ENCODE measurements at regions not wholly inside any gene's neighbourhood (a gene's known extent, or its start where the extent isn't known, plus 50 kb on each side); places are given as distances from the start of the nearest gene placed in this dataset.

GRCh38 chr5:104128348-104128747 is 565.8 kb upstream of the NUDT12 start:
- Histone ChIP-seq H3K36me3 (ENCODE audit: control insufficient read depth in 2 of 2, extremely low read depth in 1 of 2, insufficient read depth in 1 of 2, low read length in 1 of 2) (no peaks in the 10 kb centered on the region), H3K4me3 (ENCODE audit: control insufficient read depth in 1 of 2, extremely low read depth in 1 of 2, low read length in 1 of 2) (no peak overlapping the region), H3K27me3 (replicated peaks in 1 of 2; ENCODE audit: control insufficient read depth in 2 of 2, extremely low read depth in 1 of 2, insufficient read depth in 2 of 2, low read length in 1 of 2) (no peaks in the 10 kb centered on the region), H3K4me1 (ENCODE audit: control insufficient read depth in 1 of 2, extremely low read depth in 1 of 2, insufficient read depth in 2 of 2, low read length in 2 of 2) (no peaks in the 10 kb centered on the region), H3K9me3 (no peaks in the 10 kb centered on the region), H3K27ac (ENCODE audit: low read length) (no peak overlapping the region)
- ChIA-PET POLR2A (interaction anchor here in 1 of 2 donors (1.1 kb wide), 1 partner anchor 23 kb away, joined by 3 read pairs; no protein-coding TSS in a partner anchor), CTCF (interaction anchor here in 1 of 2 donors (0.7 kb wide), 1 partner anchor 1465 kb away, joined by 6 read pairs; no protein-coding TSS in a partner anchor)
- DNase-seq: no peak
- peaks cover 12 to 30% (median 17%) of the 10 kb centered on the region in 3 donors for H3K9me3 Mint-ChIP-seq
- no peaks in the 10 kb centered on the region for H3K36me3 Mint-ChIP-seq
- no peak for ATAC-seq (replicated peaks in 1 of 4)
- no peaks in the 10 kb centered on the region for H3K4me1 Mint-ChIP-seq
- no peak overlapping the region for H3K4me3 Mint-ChIP-seq
- no CpG with 5 or more reads among the region's 5 CpGs for WGBS (ENCODE audit: insufficient coverage)
- no peak overlapping the region for H3K27ac Mint-ChIP-seq
- H3K27me3 Mint-ChIP-seq: no peaks in the 10 kb centered on the region

- Histone ChIP-seq H3K9me3 (no peaks in the 10 kb centered on the region), H3K27me3 (replicated peaks in 1 of 2; ENCODE audit: control insufficient read depth in 2 of 2, extremely low read depth in 1 of 2, insufficient read depth in 2 of 2, low read length in 1 of 2) (no peaks in the 10 kb centered on the region), H3K4me1 (ENCODE audit: control insufficient read depth in 1 of 2, extremely low read depth in 1 of 2, insufficient read depth in 2 of 2, low read length in 2 of 2) (no peaks in the 10 kb centered on the region), H3K4me3 (ENCODE audit: control insufficient read depth in 1 of 2, extremely low read depth in 1 of 2, low read length in 1 of 2) (no peak overlapping the region), H3K27ac (ENCODE audit: low read length) (no peak overlapping the region), H3K36me3 (ENCODE audit: control insufficient read depth in 2 of 2, extremely low read depth in 1 of 2, insufficient read depth in 1 of 2, low read length in 1 of 2) (no peaks in the 10 kb centered on the region)
- CTCF ChIA-PET: no interaction called here
- H3K27ac Mint-ChIP-seq: no peak overlapping the region
- no peaks in the 10 kb centered on the region for H3K27me3 Mint-ChIP-seq
- no peaks in the 10 kb centered on the region for H3K4me1 Mint-ChIP-seq
- ATAC-seq (replicated peaks in 1 of 4): no peak
- no peak for DNase-seq
- H3K36me3 Mint-ChIP-seq: no peaks in the 10 kb centered on the region
- H3K9me3 Mint-ChIP-seq: peaks cover 7 to 20% (median 11%) of the 10 kb centered on the region in 3 donors
- POLR2A ChIA-PET: no interaction called here
- WGBS (ENCODE audit: insufficient coverage): no CpG with 5 or more reads among the region's 1 CpG
- no peak overlapping the region for H3K4me3 Mint-ChIP-seq
Measured at GRCh38 chr5:104126980-104127379, 564.4 kb upstream of the NUDT12 start.

GRCh38 chr5:104119529-104119928 is 556.9 kb upstream of the NUDT12 start:
- H3K9me3 ChIP-seq: no peaks in the 10 kb centered on the region
- DNase-seq: no peak
- H3K27me3 Mint-ChIP-seq: no peaks in the 10 kb centered on the region
- H3K4me1 Mint-ChIP-seq: no peaks in the 10 kb centered on the region
- ChIA-PET POLR2A (no interaction called here), CTCF (interaction anchor here in 1 of 2 donors (0.5 kb wide), 1 partner anchor 460 kb away, joined by 3 read pairs; no protein-coding TSS in a partner anchor)
- no peak for ATAC-seq (replicated peaks in 1 of 4)
- H3K4me3 Mint-ChIP-seq: no peak overlapping the region
- no peak overlapping the region for H3K4me3 ChIP-seq (ENCODE audit: control insufficient read depth in 1 of 2, extremely low read depth in 1 of 2, low read length in 1 of 2)
- H3K4me1 ChIP-seq (ENCODE audit: control insufficient read depth in 1 of 2, extremely low read depth in 1 of 2, insufficient read depth in 2 of 2, low read length in 2 of 2): no peaks in the 10 kb centered on the region
- peaks cover 11 to 20% (median 19%) of the 10 kb centered on the region in 3 donors for H3K9me3 Mint-ChIP-seq
- no peaks in the 10 kb centered on the region for H3K27me3 ChIP-seq (replicated peaks in 1 of 2; ENCODE audit: control insufficient read depth in 2 of 2, extremely low read depth in 1 of 2, insufficient read depth in 2 of 2, low read length in 1 of 2)
- no peaks in the 10 kb centered on the region for H3K36me3 Mint-ChIP-seq
- H3K36me3 ChIP-seq (ENCODE audit: control insufficient read depth in 2 of 2, extremely low read depth in 1 of 2, insufficient read depth in 1 of 2, low read length in 1 of 2): no peaks in the 10 kb centered on the region
- H3K27ac Mint-ChIP-seq: no peak overlapping the region
- H3K27ac ChIP-seq (ENCODE audit: low read length): no peak overlapping the region

- ChIA-PET CTCF (no interaction called here), POLR2A (no interaction called here)
- H3K27ac ChIP-seq (ENCODE audit: low read length): no peak overlapping the region
- H3K4me3 ChIP-seq (ENCODE audit: control insufficient read depth in 1 of 2, extremely low read depth in 1 of 2, low read length in 1 of 2): no peak overlapping the region
- Mint-ChIP-seq H3K27ac (no peak overlapping the region), H3K36me3 (no peaks in the 10 kb centered on the region), H3K27me3 (no peaks in the 10 kb centered on the region), H3K4me1 (no peaks in the 10 kb centered on the region), H3K9me3 (peaks cover 5 to 35% (median 20%) of the 10 kb centered on the region in 3 donors), H3K4me3 (no peak overlapping the region)
- ATAC-seq (replicated peaks in 1 of 4) (no peak), DNase-seq (no peak)
- no peaks in the 10 kb centered on the region for H3K4me1 ChIP-seq (ENCODE audit: control insufficient read depth in 1 of 2, extremely low read depth in 1 of 2, insufficient read depth in 2 of 2, low read length in 2 of 2)
- no peaks in the 10 kb centered on the region for H3K9me3 ChIP-seq
- no peaks in the 10 kb centered on the region for H3K27me3 ChIP-seq (replicated peaks in 1 of 2; ENCODE audit: control insufficient read depth in 2 of 2, extremely low read depth in 1 of 2, insufficient read depth in 2 of 2, low read length in 1 of 2)
- H3K36me3 ChIP-seq (ENCODE audit: control insufficient read depth in 2 of 2, extremely low read depth in 1 of 2, insufficient read depth in 1 of 2, low read length in 1 of 2): no peaks in the 10 kb centered on the region
- whole genome bisulfite sequencing (ENCODE audit: insufficient coverage): no CpG with 5 or more reads among the region's 2 CpGs
Measured at GRCh38 chr5:104111632-104112031, 549.0 kb upstream of the NUDT12 start.

- Mint-ChIP-seq H3K27me3 (no peaks in the 10 kb centered on the region), H3K36me3 (no peaks in the 10 kb centered on the region), H3K27ac (no peak overlapping the region), H3K4me3 (no peak overlapping the region), H3K9me3 (peaks cover 6 to 14% (median 8%) of the 10 kb centered on the region in 3 donors), H3K4me1 (no peaks in the 10 kb centered on the region)
- CTCF ChIA-PET: no interaction called here
- Histone ChIP-seq H3K9me3 (no peaks in the 10 kb centered on the region), H3K27me3 (replicated peaks in 1 of 2; ENCODE audit: control insufficient read depth in 2 of 2, extremely low read depth in 1 of 2, insufficient read depth in 2 of 2, low read length in 1 of 2) (no peaks in the 10 kb centered on the region), H3K36me3 (ENCODE audit: control insufficient read depth in 2 of 2, extremely low read depth in 1 of 2, insufficient read depth in 1 of 2, low read length in 1 of 2) (no peaks in the 10 kb centered on the region), H3K4me1 (ENCODE audit: control insufficient read depth in 1 of 2, extremely low read depth in 1 of 2, insufficient read depth in 2 of 2, low read length in 2 of 2) (no peaks in the 10 kb centered on the region), H3K4me3 (ENCODE audit: control insufficient read depth in 1 of 2, extremely low read depth in 1 of 2, low read length in 1 of 2) (no peak overlapping the region), H3K27ac (ENCODE audit: low read length) (no peak overlapping the region)
- ATAC-seq (replicated peaks in 1 of 4): no peak
- POLR2A ChIA-PET: no interaction called here
- WGBS (ENCODE audit: insufficient coverage): 83% methylated on average over 3 of the region's 5 CpGs
- no peak for DNase-seq
Measured at GRCh38 chr5:104096451-104096850, 533.9 kb upstream of the NUDT12 start.

GRCh38 chr5:104095527-104095926 is 532.9 kb upstream of the NUDT12 start:
- H3K27ac Mint-ChIP-seq: no peak overlapping the region
- no peaks in the 10 kb centered on the region for H3K4me1 ChIP-seq (ENCODE audit: control insufficient read depth in 1 of 2, extremely low read depth in 1 of 2, insufficient read depth in 2 of 2, low read length in 2 of 2)
- H3K27me3 ChIP-seq (replicated peaks in 1 of 2; ENCODE audit: control insufficient read depth in 2 of 2, extremely low read depth in 1 of 2, insufficient read depth in 2 of 2, low read length in 1 of 2): no peaks in the 10 kb centered on the region
- no peak overlapping the region for H3K4me3 ChIP-seq (ENCODE audit: control insufficient read depth in 1 of 2, extremely low read depth in 1 of 2, low read length in 1 of 2)
- DNase-seq: no peak
- H3K9me3 Mint-ChIP-seq: peaks cover 6 to 14% (median 8%) of the 10 kb centered on the region in 3 donors
- ChIA-PET POLR2A (no interaction called here), CTCF (no interaction called here)
- H3K27me3 Mint-ChIP-seq: no peaks in the 10 kb centered on the region
- no peak overlapping the region for H3K27ac ChIP-seq (ENCODE audit: low read length)
- H3K36me3 Mint-ChIP-seq: no peaks in the 10 kb centered on the region
- H3K36me3 ChIP-seq (ENCODE audit: control insufficient read depth in 2 of 2, extremely low read depth in 1 of 2, insufficient read depth in 1 of 2, low read length in 1 of 2): no peaks in the 10 kb centered on the region
- ATAC-seq (replicated peaks in 1 of 4): no peak
- no CpG with 5 or more reads among the region's 2 CpGs for WGBS (ENCODE audit: insufficient coverage)
- H3K9me3 ChIP-seq: no peaks in the 10 kb centered on the region
- H3K4me1 Mint-ChIP-seq: no peaks in the 10 kb centered on the region
- H3K4me3 Mint-ChIP-seq: no peak overlapping the region

All from T-cell (primary cell).